IMR-90 (cell line): ENCODE measurements at regions not wholly inside any gene's neighbourhood (a gene's known extent, or its start where the extent isn't known, plus 50 kb on each side); places are given as distances from the start of the nearest gene placed in this dataset. TPM values are rescaled to one million over a fixed set of nuclear protein-coding genes. Genes with fewer than 3 reads are reported as not detected.

Experiments used
- ATAC-seq: fragments of 200-7000 bp; cut with Tn5 transposase; 2 replicates; pipeline ENCODE4 v1.9.1; 2020; ENCODE audit warnings: low read depth, mild to moderate bottlenecking, moderate library complexity
- BruUV-seq: library from RNA; stranded (reverse); fragments of 400-500 nt; replicated peaks from 2 replicates; lab custom pipeline; 2021; lab: Mats Ljungman, UMichigan
- CTCF ChIA-PET: fragments of 300-600 bp; formaldehyde crosslinking; extraction: SDS; loops from one replicate; lab custom pipeline; 2021; ENCODE audit warnings: antibody characterized with exemption; lab: Yijun Ruan, JAX
- POLR2A ChIA-PET: fragments of 300-600 bp; sonication (Branson Sonifier 250); formaldehyde crosslinking; loops from one replicate; lab custom pipeline; 2022; ENCODE audit warnings: antibody characterized with exemption; ENCODE audit not compliant: unreplicated experiment; lab: Charles Lee
- DNase-seq: peaks from one replicate; pipeline ENCODE4 v3.0.0; 2013
- H2AFZ ChIP-seq: replicated peaks from 2 replicates; pipeline ENCODE3; 2013; ENCODE audit warnings: low read length, mild to moderate bottlenecking; ENCODE audit not compliant: poor library complexity
- H2AK5ac ChIP-seq: 2 replicates; pipeline ENCODE4 v1.6.1; 2013; ENCODE audit warnings: low read depth, low read length, inconsistent platforms
- H2AK9ac ChIP-seq: replicated peaks from 2 replicates; pipeline ENCODE3; 2013; ENCODE audit warnings: mild to moderate bottlenecking, low read depth, low read length, moderate library complexity; ENCODE audit not compliant: poor library complexity
- H2BK120ac ChIP-seq: 2 replicates; pipeline ENCODE4 v1.6.1; 2013; ENCODE audit warnings: low read depth, low read length, inconsistent platforms
- H2BK15ac ChIP-seq: 3 replicates; pipeline ENCODE4 v1.6.1; 2013; ENCODE audit warnings: low read depth, low read length, inconsistent platforms
- H2BK20ac ChIP-seq: 2 replicates; pipeline ENCODE4 v1.6.1; 2013; ENCODE audit warnings: low read depth, mild to moderate bottlenecking, inconsistent platforms, low read length, moderate library complexity
- H2BK5ac ChIP-seq: 2 replicates; pipeline ENCODE4 v1.6.1; 2013; ENCODE audit warnings: mild to moderate bottlenecking, low read depth, low read length, inconsistent platforms; ENCODE audit not compliant: poor library complexity, severe bottlenecking
- H3K14ac ChIP-seq: replicated peaks from 2 replicates; pipeline ENCODE4 v1.6.1; 2013; ENCODE audit warnings: low read depth, low read length, inconsistent platforms
- H3K18ac ChIP-seq: 2 replicates; pipeline ENCODE4 v1.6.1; 2013; ENCODE audit warnings: low read depth, low read length, control low read depth
- H3K23ac ChIP-seq: 2 replicates; pipeline ENCODE4 v1.6.1; 2013; ENCODE audit warnings: low read depth, low read length, inconsistent platforms
- H3K27ac ChIP-seq: 2 replicates; pipeline ENCODE4 v1.5.1; 2013; ENCODE audit warnings: mild to moderate bottlenecking, control low read depth, low read length; ENCODE audit not compliant: insufficient read depth
- H3K27me3 ChIP-seq: 2 replicates; pipeline ENCODE4 v1.6.1; 2013; ENCODE audit warnings: low read length; ENCODE audit not compliant: control insufficient read depth, insufficient read depth
- H3K36me3 ChIP-seq: 2 replicates; pipeline ENCODE4 v1.6.1; 2013; ENCODE audit warnings: low read length, mixed read lengths; ENCODE audit not compliant: control insufficient read depth, insufficient read depth
- H3K4ac ChIP-seq: 2 replicates; pipeline ENCODE4 v1.6.1; 2013; ENCODE audit warnings: low read depth, low read length, inconsistent platforms
- H3K4me1 ChIP-seq: 2 replicates; pipeline ENCODE4 v1.6.1; 2013; ENCODE audit warnings: low read length, mixed read lengths; ENCODE audit not compliant: control insufficient read depth, insufficient read depth
- H3K4me2 ChIP-seq: 2 replicates; pipeline ENCODE4 v1.6.1; 2013; ENCODE audit warnings: low read depth, mild to moderate bottlenecking, control low read depth, low read length, moderate library complexity
- H3K4me3 ChIP-seq: 2 replicates; pipeline ENCODE4 v1.5.1; 2013; ENCODE audit warnings: low read depth, mild to moderate bottlenecking, control low read depth, low read length, moderate library complexity; ENCODE audit not compliant: insufficient read depth
- H3K56ac ChIP-seq: 2 replicates; pipeline ENCODE4 v1.6.1; 2013; ENCODE audit warnings: low read length, inconsistent platforms; ENCODE audit not compliant: insufficient read depth; ENCODE audit errors: extremely low read depth
- H3K79me1 ChIP-seq, 2 experiments: 2 replicates each; pipeline ENCODE4 v1.6.1; 2013; ENCODE audit warnings: low read length in 2 of 2, inconsistent platforms in 1 of 2, low read depth in 1 of 2
- H3K9ac ChIP-seq: 2 replicates; pipeline ENCODE4 v1.6.1; 2013; ENCODE audit warnings: low read depth, low read length, control low read depth
- H3K9me1 ChIP-seq: 2 replicates; pipeline ENCODE4 v1.6.1; 2013; ENCODE audit warnings: low read length, inconsistent platforms; ENCODE audit not compliant: insufficient read depth
- H3K9me3 ChIP-seq: 2 replicates; pipeline ENCODE4 v1.6.1; 2013; ENCODE audit warnings: low read length; ENCODE audit not compliant: control insufficient read depth, insufficient read depth
- H4K20me1 ChIP-seq: 2 replicates; pipeline ENCODE4 v1.6.1; 2013; ENCODE audit warnings: low read length, inconsistent platforms; ENCODE audit not compliant: insufficient read depth
- H4K5ac ChIP-seq: 2 replicates; pipeline ENCODE4 v1.6.1; 2013; ENCODE audit warnings: mild to moderate bottlenecking, low read depth, low read length, control low read depth
- H4K8ac ChIP-seq, 2 experiments: 2 replicates each; pipeline ENCODE4 v1.6.1; 2013; ENCODE audit warnings: low read depth in 2 of 2, low read length in 2 of 2, control low read depth in 1 of 2, inconsistent platforms in 1 of 2
- H4K91ac ChIP-seq: 2 replicates; pipeline ENCODE4 v1.6.1; 2013; ENCODE audit warnings: low read depth, low read length, inconsistent platforms; ENCODE audit not compliant: insufficient read depth
- CEBPB ChIP-seq: IDR thresholded peaks from 2 replicates; pipeline ENCODE4 v1.6.1; 2012; ENCODE audit warnings: low read depth, low read length, improper control_type of control experiment
- MAFK ChIP-seq: IDR thresholded peaks from 2 replicates; pipeline ENCODE4 v1.6.1; 2012; ENCODE audit warnings: low read depth, low read length, improper control_type of control experiment
- MAZ ChIP-seq: IDR thresholded peaks from 2 replicates; pipeline ENCODE4 v1.6.1; 2012; ENCODE audit warnings: low read depth, mild to moderate bottlenecking, low read length, improper control_type of control experiment, moderate library complexity, borderline replicate concordance
- MXI1 ChIP-seq: IDR thresholded peaks from 2 replicates; pipeline ENCODE4 v1.6.1; 2012; ENCODE audit warnings: low read depth, mild to moderate bottlenecking, low read length, moderate library complexity, borderline replicate concordance
- POLR2A ChIP-seq: IDR thresholded peaks from 2 replicates; pipeline ENCODE4 v1.6.1; 2012; ENCODE audit warnings: mild to moderate bottlenecking, low read depth, low read length
- RCOR1 ChIP-seq: IDR thresholded peaks from 2 replicates; pipeline ENCODE4 v1.6.1; 2012; ENCODE audit warnings: mild to moderate bottlenecking, low read length, improper control_type of control experiment; ENCODE audit not compliant: insufficient replicate concordance
- WGBS, 2 experiments: methylation state at CpG; one replicate each; pipeline versions ENCODE4 v1.1.5 to v1.1.7; 2013; ENCODE audit warnings: missing lambda C conversion rate in 2 of 2; ENCODE audit not compliant: insufficient read length in 1 of 2; ENCODE audit errors: extremely low coverage in 2 of 2; 5-methylcytosine and 5-hydroxymethylcytosine counted together
- dilution Hi-C: fragments of 300-500 bp; cut with HindIII; formaldehyde crosslinking; loops from one replicate; pipeline ENCODE4 v1.14.3; 2018; ENCODE audit warnings: low sequenced_read_pairs; ENCODE audit not compliant: unreplicated experiment
- in situ Hi-C: fragments of 300-500 bp; cut with MboI; formaldehyde crosslinking; loops from 3 replicates; pipeline ENCODE4 v1.14.3; 2019; ENCODE audit warnings: low sequenced_read_pairs, inconsistent platforms, mixed read lengths
- intact Hi-C: fragments of 100-400 bp; cut with micrococcal nuclease; formaldehyde crosslinking; loops from 2 replicates; pipeline ENCODE4 v1.10.0; 2022
- microRNA-seq, 2 experiments: library from miRNA; stranded (forward) in 1 of 2; unstranded in 1 of 2; fragments of 10-50 nt in 1 of 2; fragments of <30 nt in 1 of 2; gene quantifications in 1 of 2; microRNA quantifications in 1 of 2; one replicate each; pipeline versions ENCODE3 to v1.1.0; 2013 to 2020; ENCODE audit not compliant: insufficient read depth in 1 of 2, insufficient read length in 1 of 2, unreplicated experiment in 1 of 2
- small RNA-seq, 5 experiments: library from RNA; depleted of rRNA; stranded (forward); fragments of <200 nt; gene quantifications; one replicate each; pipeline ENCODE3, GENCODE V24; 2012
- TF ChIP-seq, protein P1 (sequence below): conservative IDR thresholded peaks from 2 replicates; pipeline ENCODE4 v1.5.1; 2012; ENCODE audit warnings: mild to moderate bottlenecking, low read depth, low read length, improper control_type of control experiment

DNA sequence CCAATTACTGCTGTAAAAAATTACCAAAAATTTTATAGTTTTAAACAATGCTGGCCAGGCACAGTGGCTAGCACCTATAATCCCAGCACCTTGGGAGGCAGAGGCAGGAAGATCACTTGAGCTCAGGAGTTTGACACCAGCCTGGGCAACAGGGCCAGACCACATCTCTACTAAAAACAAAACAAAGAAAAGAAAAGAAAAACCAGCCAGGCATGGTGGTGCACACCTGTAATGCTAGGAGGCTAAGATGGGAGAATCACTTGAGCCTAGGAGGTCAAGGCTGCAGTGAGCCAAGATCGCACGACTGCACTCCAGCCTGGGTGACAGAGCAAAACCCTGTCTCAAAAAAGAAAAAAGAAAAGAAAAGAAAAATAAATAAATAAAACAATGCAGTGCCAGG, 54.0 kb upstream of the ARID2 start:
- Histone ChIP-seq H2BK20ac (no peak overlapping the region; the same call in 1 of the 2 replicates), H3K27me3 (no peaks in the 10 kb centered on the region), H3K18ac (peak overlapping the region; percentile 54), H3K9me3 (no peaks in the 10 kb centered on the region), H3K36me3 (no peaks in the 10 kb centered on the region), H3K4me3 (no peak overlapping the region), H3K23ac (no peak overlapping the region), H4K5ac (no peak overlapping the region), H3K79me1 (no peaks in the 10 kb centered on the region), H4K20me1 (no peaks in the 10 kb centered on the region), H3K4me1 (peaks cover 4% of the 10 kb centered on the region), H3K9me1 (peaks cover 15% of the 10 kb centered on the region), H2AK5ac (no peak overlapping the region), H2BK120ac (peak overlapping the region; percentile 77; the same call in 1 of the 2 replicates), H3K4me2 (no peak overlapping the region), H3K27ac (no peak overlapping the region), H2BK5ac (no peak overlapping the region), H3K4ac (peak overlapping the region; percentile 63; the same call in 1 of the 2 replicates), H2BK15ac (peak overlapping the region; percentile 61; the same call in 2 of the 3 replicates), H4K8ac (no peak overlapping the region), H3K9ac (no peak overlapping the region), H3K56ac (no peak overlapping the region), H2AK9ac (no peak overlapping the region), H4K91ac (no peak overlapping the region), H2AFZ (no peak overlapping the region), H3K14ac (no peak overlapping the region)
- intact Hi-C loops (no loop called here), dilution Hi-C loops (no loop called here), in situ Hi-C loops (no loop called here)
- ATAC-seq, result no peak
- DNase-seq, result no peak
- ChIA-PET POLR2A (no interaction called here), CTCF (no interaction called here)
- no CpG with 5 or more reads among the region's 2 CpGs for WGBS, 2 experiments
- no TSS peak for BruUV-seq
- TF ChIP-seq MAZ, result no peak
- no peak for TF ChIP-seq RCOR1
- TF ChIP-seq MAFK, result no peak
- TF ChIP-seq, protein P1, sequence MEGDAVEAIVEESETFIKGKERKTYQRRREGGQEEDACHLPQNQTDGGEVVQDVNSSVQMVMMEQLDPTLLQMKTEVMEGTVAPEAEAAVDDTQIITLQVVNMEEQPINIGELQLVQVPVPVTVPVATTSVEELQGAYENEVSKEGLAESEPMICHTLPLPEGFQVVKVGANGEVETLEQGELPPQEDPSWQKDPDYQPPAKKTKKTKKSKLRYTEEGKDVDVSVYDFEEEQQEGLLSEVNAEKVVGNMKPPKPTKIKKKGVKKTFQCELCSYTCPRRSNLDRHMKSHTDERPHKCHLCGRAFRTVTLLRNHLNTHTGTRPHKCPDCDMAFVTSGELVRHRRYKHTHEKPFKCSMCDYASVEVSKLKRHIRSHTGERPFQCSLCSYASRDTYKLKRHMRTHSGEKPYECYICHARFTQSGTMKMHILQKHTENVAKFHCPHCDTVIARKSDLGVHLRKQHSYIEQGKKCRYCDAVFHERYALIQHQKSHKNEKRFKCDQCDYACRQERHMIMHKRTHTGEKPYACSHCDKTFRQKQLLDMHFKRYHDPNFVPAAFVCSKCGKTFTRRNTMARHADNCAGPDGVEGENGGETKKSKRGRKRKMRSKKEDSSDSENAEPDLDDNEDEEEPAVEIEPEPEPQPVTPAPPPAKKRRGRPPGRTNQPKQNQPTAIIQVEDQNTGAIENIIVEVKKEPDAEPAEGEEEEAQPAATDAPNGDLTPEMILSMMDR, result no peak
- no peak for TF ChIP-seq MXI1
- TF ChIP-seq CEBPB, result no peak
- no peak for TF ChIP-seq POLR2A

Small RNA genes lying in the stretch of these regions (microRNA-seq; reads per million reads assigned to microRNA genes)
- gene RF00026 (ENCODE audit: insufficient read depth, insufficient read length), result not detected

Small RNA genes lying in the stretch of these regions (small RNA-seq; reads per million reads assigned to genes)
- 0 reads per million in 5 experiments for gene RF00026
